ENCODE measurements at regions not wholly inside any gene's neighbourhood (a gene's known extent, or its start where the extent isn't known, plus 50 kb on each side); places are given as distances from the start of the nearest gene placed in this dataset.
"Not testable (repeated sequence)": the region's sequence is repeated elsewhere in the genome, so short reads cannot be mapped to it uniquely, and the experiment has no call there.

- H3K4me3 ChIP-seq (ENCODE audit: low read depth, poor library complexity, severe bottlenecking) = no peak overlapping the region
- DNase-seq (ENCODE audit: low spot score in 2 of 2) = no peak
- intact Hi-C loops (cut with DNase I; ENCODE audit: low total_unique reads) = no loop called here
- TF ChIP-seq CTCF (IDR thresholded peaks at IDR 0.05) (no peak), POLR2A (IDR thresholded peaks at IDR 0.05) (no peak)
These were observed 70.8 kb upstream of the DYNLT3 start for GRCh38 chrX:37918168-37918567.

GRCh38 chrX:37918703-37919102, 71.3 kb upstream of the DYNLT3 start:
- DNase-seq (ENCODE audit: low spot score in 2 of 2) = no peak
- no peak overlapping the region for H3K4me3 ChIP-seq (ENCODE audit: low read depth, poor library complexity, severe bottlenecking)
- intact Hi-C loops (cut with DNase I; ENCODE audit: low total_unique reads) = no loop called here
- WGBS, 2 donors = 98 to 100% methylated on average over 1 to 2 of the region's 2 CpGs
- no peak for TF ChIP-seq CTCF (IDR thresholded peaks at IDR 0.05)
- no peak for TF ChIP-seq POLR2A (IDR thresholded peaks at IDR 0.05)

GRCh38 chrX:37921758-37922157, 74.4 kb upstream of the DYNLT3 start:
- WGBS, 2 donors = 9 to 31% methylated on average over 3 of the region's 3 CpGs
- DNase-seq (ENCODE audit: low spot score in 2 of 2) = no peak
- no peak overlapping the region for H3K4me3 ChIP-seq (ENCODE audit: low read depth, poor library complexity, severe bottlenecking)
- no peak for TF ChIP-seq CTCF (IDR thresholded peaks at IDR 0.05)
- intact Hi-C loops (cut with DNase I; ENCODE audit: low total_unique reads) = no loop called here

GRCh38 chrX:37922928-37923327, 75.6 kb upstream of the DYNLT3 start:
- DNase-seq (ENCODE audit: low spot score in 2 of 2) = no peak
- no peak overlapping the region for H3K4me3 ChIP-seq (ENCODE audit: low read depth, poor library complexity, severe bottlenecking)
- TF ChIP-seq CTCF (IDR thresholded peaks at IDR 0.05) = no peak
- no peak for TF ChIP-seq POLR2A (IDR thresholded peaks at IDR 0.05)
- intact Hi-C loops (cut with DNase I; ENCODE audit: low total_unique reads) = no loop called here
- WGBS, 2 donors = 79 to 82% methylated on average over 1 of the region's 1 CpG

GRCh38 chrX:37925761-37926160, 78.4 kb upstream of the DYNLT3 start:
- DNase-seq (ENCODE audit: low spot score in 2 of 2); H3K4me3 ChIP-seq (ENCODE audit: low read depth, poor library complexity, severe bottlenecking); intact Hi-C loops (cut with DNase I; ENCODE audit: low total_unique reads): not testable (repeated sequence)
- WGBS, 2 donors = 73 to 82% methylated on average over 4 of the region's 4 CpGs

GRCh38 chrX:37926700-37927099, 79.3 kb upstream of the DYNLT3 start:
- TF ChIP-seq CTCF (IDR thresholded peaks at IDR 0.05) (no peak), POLR2A (IDR thresholded peaks at IDR 0.05) (no peak)
- 2 to 12% methylated on average over 2 of the region's 2 CpGs for WGBS, 2 donors
- DNase-seq (ENCODE audit: low spot score in 2 of 2) = no peak
- intact Hi-C loops (cut with DNase I; ENCODE audit: low total_unique reads) = no loop called here
- H3K4me3 ChIP-seq (ENCODE audit: low read depth, poor library complexity, severe bottlenecking) = no peak overlapping the region

Measured in lower leg skin (tissue), 4 donors.